Ammon's horn (tissue), 1 donor: ENCODE measurements at regions not wholly inside any gene's neighbourhood (a gene's known extent, or its start where the extent isn't known, plus 50 kb on each side); places are given as distances from the start of the nearest gene placed in this dataset.
A peak's percentile ranks its signal among the peaks of the same experiment; 100 is the strongest.
"Not testable (repeated sequence)": the region's sequence is repeated elsewhere in the genome, so short reads cannot be mapped to it uniquely, and the experiment has no call there.

Source experiments
- DNase-seq: peaks from one replicate; pipeline ENCODE4 v3.0.0-alpha.2; 2016; ENCODE audit warnings: low spot score

GRCh38 chr2:89224803-89225202 lies 533.3 kb downstream of the RPIA start:
- not testable (repeated sequence) for DNase-seq

DNA sequence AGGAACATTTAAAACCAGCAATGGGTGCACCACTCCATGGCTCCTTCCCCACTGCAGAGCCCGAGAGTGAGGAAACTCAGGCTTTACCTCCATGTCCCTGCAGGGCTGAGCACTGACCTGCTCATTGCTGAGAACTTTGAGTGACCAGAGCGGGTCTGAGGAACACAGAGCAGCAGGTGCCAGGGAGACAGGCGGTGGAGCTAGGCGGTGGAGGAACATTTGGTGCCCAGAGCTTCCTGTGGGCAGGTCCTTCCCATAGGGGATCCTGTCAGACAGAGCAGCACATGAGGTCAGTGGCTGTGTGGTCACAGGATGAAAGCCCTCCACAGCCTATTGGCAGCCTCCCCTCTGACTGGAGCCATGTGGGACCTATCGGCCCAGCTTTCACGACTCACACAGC lies 538.5 kb downstream of the RPIA start:
- not testable (repeated sequence) for DNase-seq

DNA sequence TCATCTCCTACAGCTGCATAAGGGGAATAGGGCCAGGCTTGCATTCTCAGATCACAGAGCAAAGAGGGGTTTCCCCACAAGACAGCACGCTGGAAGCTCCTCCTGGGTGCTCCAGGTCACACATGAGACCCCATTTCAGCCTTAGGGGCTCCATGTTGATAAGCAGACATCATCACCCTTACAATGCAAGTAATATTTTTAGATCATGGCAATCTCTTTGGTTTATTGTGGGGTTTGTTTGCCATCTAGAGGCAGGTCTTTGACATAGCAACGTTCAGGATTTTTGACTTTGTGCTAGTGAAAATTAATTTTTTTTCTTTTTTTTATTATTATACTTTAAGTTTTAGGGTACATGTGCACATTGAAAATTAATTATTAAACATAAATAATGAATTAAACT lies 539.8 kb downstream of the RPIA start:
- not testable (repeated sequence) for DNase-seq

- DNase-seq = not testable (repeated sequence)
Observed at GRCh38 chr2:89233931-89234330, 542.5 kb downstream of the RPIA start.

- not testable (repeated sequence) for DNase-seq
Observed at GRCh38 chr2:89234818-89235466, 543.5 kb downstream of the RPIA start.

- DNase-seq = not testable (repeated sequence)
Observed at GRCh38 chr2:89236832-89237450, 545.5 kb downstream of the RPIA start.

- DNase-seq = not testable (repeated sequence)
Observed at GRCh38 chr2:89237783-89238182, 546.3 kb downstream of the RPIA start.

DNA sequence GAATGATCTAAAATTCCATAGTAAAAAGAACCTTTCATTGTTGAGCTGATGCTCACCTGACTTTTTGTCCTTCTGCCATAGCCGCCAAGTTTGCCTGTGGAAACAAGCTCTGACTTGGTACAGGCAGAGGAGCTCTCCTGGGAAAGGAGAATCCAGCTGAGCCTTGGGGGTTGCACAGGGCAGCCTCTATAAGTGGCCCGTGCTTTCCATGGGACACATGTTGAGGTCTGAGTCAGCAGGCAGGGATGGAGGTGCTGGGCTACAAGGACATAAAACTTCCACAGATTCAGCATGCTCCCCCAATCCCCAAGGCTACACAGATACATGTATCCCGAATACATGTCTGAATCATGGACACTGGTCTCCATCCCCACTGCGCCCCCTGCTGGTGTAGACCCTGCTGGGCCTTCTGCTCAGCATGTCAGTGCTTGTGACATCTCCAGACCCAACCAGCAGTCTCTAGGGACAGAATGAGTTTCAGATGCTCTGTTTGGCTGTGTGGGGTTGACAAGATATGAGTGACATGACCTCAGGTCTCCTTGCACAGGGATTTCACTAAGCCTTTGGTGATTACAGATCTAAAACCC lies 551.7 kb downstream of the RPIA start:
- DNase-seq = not testable (repeated sequence)

GRCh38 chr2:89244407-89244806 lies 552.9 kb downstream of the RPIA start:
- DNase-seq = not testable (repeated sequence)

DNA sequence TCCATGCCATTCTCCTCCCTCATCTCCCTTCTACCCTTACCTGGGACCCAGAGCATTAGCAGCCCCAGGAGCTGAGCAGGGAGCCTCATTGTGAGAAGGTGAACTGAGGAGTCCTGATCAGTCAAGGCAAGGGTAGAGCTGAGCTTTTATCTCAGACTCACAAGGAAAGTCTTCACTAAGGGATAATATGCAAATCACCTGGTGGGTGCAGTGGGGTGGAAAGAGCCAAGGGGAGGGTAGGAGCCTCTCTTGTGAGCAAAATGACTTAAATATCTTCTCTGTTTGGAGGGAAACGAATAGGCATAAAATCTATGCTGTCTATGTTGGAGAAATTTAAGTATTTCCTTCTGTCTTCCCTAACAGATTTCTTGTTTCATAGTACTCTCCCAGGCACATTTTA lies 554.0 kb downstream of the RPIA start:
- not testable (repeated sequence) for DNase-seq

DNA sequence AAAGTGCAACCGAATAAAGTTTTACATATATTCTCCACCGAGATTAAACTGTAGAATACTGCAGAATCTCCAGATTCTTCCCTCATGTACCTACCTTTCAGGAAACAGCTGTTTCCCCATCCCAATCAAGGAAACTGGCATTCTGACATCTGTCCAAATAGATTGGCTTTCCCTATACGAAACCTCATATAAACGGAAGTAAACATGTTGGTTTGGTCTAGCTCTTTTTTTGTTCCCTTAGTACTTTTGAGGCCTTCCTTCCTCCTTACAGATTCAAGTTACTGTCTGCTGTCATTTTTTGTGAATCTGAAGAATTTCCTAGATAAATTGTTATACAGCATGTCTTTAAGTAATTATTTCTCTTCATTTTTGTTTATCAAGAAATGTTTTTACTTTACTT lies 554.6 kb downstream of the RPIA start:
- peak; percentile 31 for DNase-seq

DNA sequence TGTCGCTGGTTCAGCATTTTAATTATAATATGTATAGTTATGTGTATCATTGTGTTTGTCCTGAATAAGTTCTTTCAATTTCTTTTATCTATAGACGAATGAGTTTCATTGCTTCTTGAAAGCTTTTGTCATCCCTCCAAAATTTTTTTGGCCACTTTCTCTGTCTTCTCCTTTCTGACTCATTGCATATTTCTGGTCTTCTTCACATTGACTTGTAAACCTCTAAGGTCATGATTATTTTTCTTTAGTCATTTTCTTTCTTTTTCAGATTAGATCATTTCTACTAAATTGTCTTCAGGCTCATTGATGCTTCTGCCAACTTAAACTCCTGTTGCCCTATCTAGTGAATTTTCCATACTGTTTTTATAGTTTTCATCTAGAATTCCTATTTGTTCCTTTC lies 555.1 kb downstream of the RPIA start:
- DNase-seq = not testable (repeated sequence)

DNA sequence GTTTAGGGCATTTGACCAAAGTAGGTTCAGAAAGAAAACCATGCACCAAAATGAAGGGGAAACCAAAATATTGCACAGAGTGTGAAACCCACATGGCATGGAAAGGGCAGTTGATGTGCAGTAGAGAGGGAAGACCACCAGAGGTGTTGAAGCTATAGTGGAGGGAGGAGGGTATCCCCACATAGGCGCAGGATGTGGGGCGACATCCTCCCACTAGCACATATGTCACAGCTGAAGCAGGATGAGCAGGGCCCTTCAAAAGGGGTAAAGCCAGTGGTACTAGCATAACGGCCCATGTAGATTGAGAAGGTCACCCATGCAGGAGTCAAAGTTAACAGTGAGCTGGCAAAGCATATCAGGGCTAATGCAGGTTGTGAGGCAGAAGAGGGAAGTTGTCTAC lies 563.5 kb downstream of the RPIA start:
- not testable (repeated sequence) for DNase-seq

GRCh38 chr2:89273443-89273842 lies 582.0 kb downstream of the RPIA start:
- DNase-seq = not testable (repeated sequence)

- not testable (repeated sequence) for DNase-seq
Observed at GRCh38 chr2:89280536-89280935, 589.1 kb downstream of the RPIA start.

DNA sequence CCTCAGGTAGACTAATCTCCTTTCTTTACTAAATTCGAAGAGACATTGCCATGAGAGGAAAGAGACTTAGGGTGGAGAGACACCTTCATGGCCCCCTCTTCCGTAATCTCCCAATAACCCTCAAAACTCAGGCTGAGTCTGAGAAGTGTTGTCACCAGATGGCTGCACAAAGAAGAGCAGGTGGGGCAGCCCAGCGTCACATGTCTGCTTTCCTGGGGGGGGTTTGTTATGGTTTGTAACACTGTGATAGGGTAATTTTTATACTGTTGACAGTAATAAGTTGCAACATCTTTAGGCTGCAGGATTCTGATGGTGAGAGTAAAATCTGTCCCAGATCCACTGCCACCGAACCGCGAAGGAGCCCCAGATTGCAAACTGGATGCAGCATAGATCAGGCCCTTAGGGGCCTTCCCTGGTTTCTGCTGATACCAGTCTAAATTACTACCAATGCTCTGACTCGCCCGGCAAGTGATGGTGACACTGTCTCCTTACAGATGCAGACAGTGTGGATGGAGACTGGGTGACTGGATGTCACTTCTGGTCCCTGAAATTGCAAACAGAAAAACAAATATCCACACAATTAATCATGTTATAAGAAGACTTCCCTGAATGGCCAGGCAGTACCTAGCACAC lies 595.1 kb downstream of the RPIA start:
- not testable (repeated sequence) for DNase-seq

DNA sequence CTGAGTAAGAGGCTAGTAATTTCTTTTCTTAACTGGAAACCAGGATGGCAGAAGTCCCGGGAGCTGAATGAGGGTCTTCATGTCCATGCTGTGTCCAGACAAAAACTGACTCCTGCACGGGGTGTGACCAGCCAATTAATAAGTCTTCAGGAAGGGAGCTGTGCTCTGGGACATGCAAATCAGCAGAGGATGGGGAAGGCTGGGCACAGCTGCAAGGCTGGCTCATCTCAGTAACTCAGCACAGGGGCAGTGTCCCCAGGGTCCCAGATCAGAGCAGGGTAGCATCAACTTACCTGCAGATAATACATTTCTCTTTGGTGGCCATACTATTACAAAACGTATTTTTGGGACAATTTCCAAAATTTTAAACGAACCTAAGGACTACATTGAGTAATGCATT lies 595.6 kb downstream of the RPIA start:
- DNase-seq = not testable (repeated sequence)

GRCh38 chr2:89291717-89292298 lies 600.3 kb downstream of the RPIA start:
- DNase-seq = not testable (repeated sequence)

- not testable (repeated sequence) for DNase-seq
Observed at GRCh38 chr2:89293399-89293798, 601.9 kb downstream of the RPIA start.

- DNase-seq = not testable (repeated sequence)
Observed at GRCh38 chr2:89294335-89294734, 602.9 kb downstream of the RPIA start.

DNA sequence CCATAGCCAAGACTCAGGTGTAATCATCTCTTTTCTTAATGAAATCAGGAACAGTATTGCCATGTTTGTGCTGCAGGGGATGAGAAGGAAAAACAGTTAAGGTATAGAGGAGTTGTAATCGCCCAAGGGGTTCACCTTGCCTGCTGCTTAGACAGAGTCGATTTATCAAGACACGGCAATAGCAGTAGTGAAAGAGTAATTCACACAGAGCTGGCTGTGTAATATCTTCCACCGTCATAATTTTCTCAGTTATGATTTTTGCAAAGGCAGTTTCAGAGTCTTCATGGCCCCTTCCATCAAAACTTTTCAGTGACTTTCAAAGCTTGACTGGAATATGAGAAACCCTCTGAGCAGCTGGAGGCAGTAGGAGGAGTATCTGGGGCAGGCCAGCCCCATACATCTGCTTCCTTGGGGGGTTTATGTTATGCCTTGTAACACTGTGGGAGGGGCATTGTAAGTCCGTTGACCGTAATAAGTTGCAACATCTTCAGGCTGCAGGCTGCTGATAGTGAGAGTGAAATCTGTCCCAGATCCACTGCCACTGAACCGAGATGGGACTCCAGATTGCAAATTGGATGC lies 605.4 kb downstream of the RPIA start:
- not testable (repeated sequence) for DNase-seq

- not testable (repeated sequence) for DNase-seq
Observed at GRCh38 chr2:89299196-89299595, 607.7 kb downstream of the RPIA start.
